ENCODE measurements at regions not wholly inside any gene's neighbourhood (a gene's known extent, or its start where the extent isn't known, plus 50 kb on each side); places are given as distances from the start of the nearest gene placed in this dataset.
A peak's percentile ranks its signal among the peaks of the same experiment; 100 is the strongest.

GRCh38 chr5:42948961-42949347 is 91.2 kb downstream of the ANXA2R start:
- Histone ChIP-seq H2BK120ac (replicated peaks; ENCODE audit: low read depth, low read length) (no peak overlapping the region), H3K23ac (ENCODE audit: insufficient read length) (no peak overlapping the region), H2BK15ac (ENCODE audit: low read length) (no peak overlapping the region), H3K56ac (replicated peaks; ENCODE audit: insufficient read length, low read depth, low read length) (no peak overlapping the region), H2AK5ac (ENCODE audit: low read depth, low read length) (no peak overlapping the region), H3K36me3 (ENCODE audit: control insufficient read depth in 2 of 4, insufficient read depth in 4 of 4, low read length in 3 of 4) (peaks cover 0 to 4% (median 1%) of the 10 kb centered on the region in 4 experiments; a peak in 2 of 8 replicates), H3K23me2 (ENCODE audit: low read depth, low read length) (no peaks in the 10 kb centered on the region; the same call in 1 of the 2 replicates), H3K4me2 (ENCODE audit: insufficient read depth in 1 of 2, low read depth in 2 of 2, low read length in 2 of 2) (no peak overlapping the region), H3K27me3 (replicated peaks in 1 of 4; ENCODE audit: control insufficient read depth in 3 of 4, extremely low read depth in 1 of 4, insufficient read depth in 3 of 4, low read length in 3 of 4) (peaks cover 0 to 9% (median 1%) of the 10 kb centered on the region in 4 experiments; a peak in 4 of 7 replicates), H3K4me3 (ENCODE audit: extremely low read depth in 1 of 4, insufficient read depth in 2 of 4, low read depth in 3 of 4, low read length in 4 of 4) (no peak overlapping the region), H3K18ac (ENCODE audit: extremely low read depth, low read length) (no peak overlapping the region), H3K27ac (ENCODE audit: low read depth, low read length) (no peak overlapping the region), H3K9me3 (ENCODE audit: insufficient read depth in 2 of 2, low read depth in 1 of 2, low read length in 1 of 2) (peaks cover 16 to 28% of the 10 kb centered on the region in 2 experiments), H3K4me1 (replicated peaks in 1 of 4; ENCODE audit: control insufficient read depth in 3 of 4, insufficient read depth in 4 of 4, low read length in 3 of 4) (peaks cover 0 to 3% (median 0%) of the 10 kb centered on the region in 4 experiments; a peak in 2 of 7 replicates), H4K8ac (ENCODE audit: extremely low read depth, insufficient read depth, low read length) (no peak overlapping the region), H2AFZ (ENCODE audit: low read length) (no peak overlapping the region), H4K91ac (replicated peaks; ENCODE audit: insufficient read length, low read length) (no peak overlapping the region), H4K5ac (ENCODE audit: insufficient read length, low read depth, low read length) (no peak overlapping the region), H2BK20ac (ENCODE audit: low read length) (no peak overlapping the region), H3K14ac (ENCODE audit: insufficient read length) (no peak overlapping the region), H2BK5ac (ENCODE audit: low read depth, low read length) (no peak overlapping the region), H3K9ac (replicated peaks in 1 of 4; ENCODE audit: extremely low read depth in 1 of 4, low read depth in 3 of 4, low read length in 3 of 4) (no peak overlapping the region), H2BK12ac (ENCODE audit: low read depth, low read length) (0 out of 2 replicates have a peak overlapping the region, but pooled peaks have one; percentile 75), H4K20me1 (replicated peaks in 1 of 2; ENCODE audit: control insufficient read depth in 1 of 2, insufficient read depth in 2 of 2, low read length in 2 of 2) (no peaks in the 10 kb centered on the region), H3K79me1 (ENCODE audit: low read depth, low read length) (no peaks in the 10 kb centered on the region), H3K79me2 (ENCODE audit: control insufficient read depth in 1 of 2, insufficient read depth in 2 of 2, low read length in 2 of 2) (no peaks in the 10 kb centered on the region), H3K4ac (replicated peaks; ENCODE audit: insufficient read length, low read depth, low read length) (no peak overlapping the region)
- TF ChIP-seq CHD1 (IDR thresholded peaks at IDR 0.05; ENCODE audit: low read depth, low read length) (no peak), CHD2 (IDR thresholded peaks at IDR 0.05; ENCODE audit: low read length) (no peak), SIN3A (conservative IDR thresholded peaks at IDR 0.05 in 1 of 2, IDR thresholded peaks at IDR 0.05 in 1 of 2; ENCODE audit: low read depth in 1 of 2, low read length in 2 of 2) (no peak), EP300 (IDR thresholded peaks at IDR 0.05; ENCODE audit: borderline replicate concordance in 1 of 2, low read depth in 2 of 2, low read length in 2 of 2) (no peak), ATF3 (IDR thresholded peaks at IDR 0.05; ENCODE audit: insufficient read depth, low read depth, low read length) (no peak)
- 93% methylated on average over 10 of the region's 10 CpGs; no CpG with 5 or more reads in 1 of the 2 experiments for WGBS, 2 experiments (ENCODE audit: extremely low coverage in 1 of 2, insufficient coverage in 1 of 2, insufficient read length in 1 of 2, insufficient replicate concordance in 2 of 2, low coverage in 1 of 2, low lambda C conversion rate in 2 of 2, missing lambda C conversion rate in 1 of 2)
- DNase-seq (ENCODE audit: low read depth in 1 of 2, low spot score in 2 of 2), result no peak
- POLR2A ChIA-PET (ENCODE audit: partially characterized antibody), result no interaction called here
- CTCF ChIA-PET (ENCODE audit: partially characterized antibody), result interaction anchor here (0.5 kb wide), 1 partner anchor 10 kb away, joined by 3 read pairs; no protein-coding TSS in a partner anchor
- no peak for FAIRE-seq
